ENCODE measurements at regions not wholly inside any gene's neighbourhood (a gene's known extent, or its start where the extent isn't known, plus 50 kb on each side); places are given as distances from the start of the nearest gene placed in this dataset.

- Histone ChIP-seq H3K9me3 (no peaks in the 10 kb centered on the region), H3K27me3 (no peaks in the 10 kb centered on the region), H3K4me1 (no peaks in the 10 kb centered on the region), H3K36me3 (replicated peaks in 1 of 2; ENCODE audit: insufficient read depth in 1 of 2, low read depth in 2 of 2) (no peaks in the 10 kb centered on the region), H3K4me3 (no peak overlapping the region), H3K27ac (no peak overlapping the region)
- intact Hi-C loops (cut with DNase I): no loop called here
- DNase-seq (no peak), ATAC-seq (no peak)
- TF ChIP-seq, protein P1, sequence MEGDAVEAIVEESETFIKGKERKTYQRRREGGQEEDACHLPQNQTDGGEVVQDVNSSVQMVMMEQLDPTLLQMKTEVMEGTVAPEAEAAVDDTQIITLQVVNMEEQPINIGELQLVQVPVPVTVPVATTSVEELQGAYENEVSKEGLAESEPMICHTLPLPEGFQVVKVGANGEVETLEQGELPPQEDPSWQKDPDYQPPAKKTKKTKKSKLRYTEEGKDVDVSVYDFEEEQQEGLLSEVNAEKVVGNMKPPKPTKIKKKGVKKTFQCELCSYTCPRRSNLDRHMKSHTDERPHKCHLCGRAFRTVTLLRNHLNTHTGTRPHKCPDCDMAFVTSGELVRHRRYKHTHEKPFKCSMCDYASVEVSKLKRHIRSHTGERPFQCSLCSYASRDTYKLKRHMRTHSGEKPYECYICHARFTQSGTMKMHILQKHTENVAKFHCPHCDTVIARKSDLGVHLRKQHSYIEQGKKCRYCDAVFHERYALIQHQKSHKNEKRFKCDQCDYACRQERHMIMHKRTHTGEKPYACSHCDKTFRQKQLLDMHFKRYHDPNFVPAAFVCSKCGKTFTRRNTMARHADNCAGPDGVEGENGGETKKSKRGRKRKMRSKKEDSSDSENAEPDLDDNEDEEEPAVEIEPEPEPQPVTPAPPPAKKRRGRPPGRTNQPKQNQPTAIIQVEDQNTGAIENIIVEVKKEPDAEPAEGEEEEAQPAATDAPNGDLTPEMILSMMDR (IDR thresholded peaks at IDR 0.05): no peak
- no peak for TF ChIP-seq POLR2A (IDR thresholded peaks at IDR 0.05)
- 31 to 44% methylated on average over 1 of the region's 1 CpG for WGBS, 2 donors
These were observed 174.9 kb upstream of the FAR2 start for GRCh38 chr12:28974166-28974565.

GRCh38 chr12:28974883-28975282 is 174.2 kb upstream of the FAR2 start:
- Histone ChIP-seq H3K4me1 (no peaks in the 10 kb centered on the region), H3K27ac (no peak overlapping the region), H3K9me3 (no peaks in the 10 kb centered on the region), H3K27me3 (no peaks in the 10 kb centered on the region), H3K36me3 (replicated peaks in 1 of 2; ENCODE audit: insufficient read depth in 1 of 2, low read depth in 2 of 2) (no peaks in the 10 kb centered on the region), H3K4me3 (no peak overlapping the region)
- ATAC-seq (no peak), DNase-seq (no peak)
- intact Hi-C loops (cut with DNase I): no loop called here
- TF ChIP-seq, protein P1 (IDR thresholded peaks at IDR 0.05): no peak
- TF ChIP-seq POLR2A (IDR thresholded peaks at IDR 0.05): no peak
- 90 to 93% methylated on average over 1 of the region's 1 CpG for WGBS, 2 donors

DNA sequence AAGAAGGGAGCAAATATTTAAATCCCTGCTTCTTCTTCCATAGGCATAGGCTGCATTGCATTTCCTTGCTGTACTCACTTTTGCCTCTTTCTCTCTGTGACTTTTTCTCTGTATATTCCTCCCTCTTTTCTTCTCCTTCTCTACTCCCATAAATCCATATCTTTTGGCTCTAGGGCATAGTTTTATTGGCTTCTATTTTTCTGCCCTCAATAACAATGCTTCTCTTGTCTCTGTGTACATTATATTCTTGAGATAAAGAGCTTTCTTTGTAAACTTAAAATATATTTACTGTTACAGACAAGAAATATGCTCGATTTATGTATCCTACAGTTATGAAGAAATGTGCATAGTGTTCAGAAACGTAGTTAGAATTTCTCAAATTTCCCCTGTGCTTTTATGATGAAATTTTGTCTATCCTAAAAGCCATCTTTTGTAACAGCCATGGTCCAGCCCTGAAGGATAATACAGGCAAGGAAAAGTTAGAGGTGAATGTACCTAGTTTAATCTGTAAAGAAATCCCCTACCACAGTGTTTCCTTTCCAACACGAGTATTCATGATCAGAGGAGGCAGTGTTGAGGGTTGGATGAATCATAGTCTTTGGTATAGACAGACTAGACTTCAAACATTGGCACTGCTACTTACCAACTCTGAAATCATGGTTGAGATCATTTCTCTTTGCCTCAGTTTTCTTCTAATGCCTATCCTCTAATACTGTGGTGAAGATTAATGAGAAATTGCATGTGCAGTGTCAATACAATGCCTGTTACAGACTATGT is 173.3 kb upstream of the FAR2 start:
- DNase-seq (no peak), ATAC-seq (no peak)
- Histone ChIP-seq H3K4me1 (no peaks in the 10 kb centered on the region), H3K4me3 (no peak overlapping the region), H3K36me3 (replicated peaks in 1 of 2; ENCODE audit: insufficient read depth in 1 of 2, low read depth in 2 of 2) (no peaks in the 10 kb centered on the region), H3K27ac (no peak overlapping the region), H3K27me3 (no peaks in the 10 kb centered on the region), H3K9me3 (no peaks in the 10 kb centered on the region)
- 31 to 34% methylated on average over 3 of the region's 3 CpGs for WGBS, 2 donors
- intact Hi-C loops (cut with DNase I): no loop called here
- TF ChIP-seq, protein P1 (IDR thresholded peaks at IDR 0.05): no peak
- no peak for TF ChIP-seq POLR2A (IDR thresholded peaks at IDR 0.05)

DNA sequence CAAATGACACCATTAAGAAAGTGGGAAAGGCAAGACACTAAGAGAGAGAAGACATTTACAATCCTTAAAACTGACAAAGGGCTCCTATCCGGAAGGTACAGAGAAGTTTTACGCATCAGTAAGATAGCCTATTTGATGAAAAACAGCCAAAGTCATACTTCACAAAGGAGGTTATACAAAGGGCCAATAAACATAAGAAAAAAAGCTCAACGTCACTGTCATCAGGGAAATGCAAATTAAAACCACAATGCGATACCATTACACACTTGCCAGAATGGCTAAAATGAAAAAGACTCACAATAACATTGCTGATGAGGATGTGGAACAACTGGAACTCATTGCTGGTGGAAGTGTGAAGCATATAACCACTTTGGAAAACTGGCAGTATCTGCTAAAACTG is 168.6 kb upstream of the FAR2 start:
- 74 to 80% methylated on average over 4 of the region's 4 CpGs for WGBS, 2 donors
- DNase-seq (no peak), ATAC-seq (no peak)
- no peaks in the 10 kb centered on the region for H3K27me3 ChIP-seq
- no peak overlapping the region for H3K27ac ChIP-seq
- TF ChIP-seq, protein P1 (IDR thresholded peaks at IDR 0.05): no peak
- TF ChIP-seq POLR2A (IDR thresholded peaks at IDR 0.05): no peak
- intact Hi-C loops (cut with DNase I): no loop called here
- H3K9me3 ChIP-seq: no peaks in the 10 kb centered on the region
- H3K36me3 ChIP-seq (replicated peaks in 1 of 2; ENCODE audit: insufficient read depth in 1 of 2, low read depth in 2 of 2): no peaks in the 10 kb centered on the region
- H3K4me1 ChIP-seq: no peaks in the 10 kb centered on the region
- no peak overlapping the region for H3K4me3 ChIP-seq
